ENCODE measurements at regions not wholly inside any gene's neighbourhood (a gene's known extent, or its start where the extent isn't known, plus 50 kb on each side); places are given as distances from the start of the nearest gene placed in this dataset.

- no peak for TF ChIP-seq ZNF19 (tag by site-specific recombination; IDR thresholded peaks at IDR 0.05; ENCODE audit: low read depth)
- no peak for TF ChIP-seq ZFP41 (tag by site-specific recombination; IDR thresholded peaks at IDR 0.05; ENCODE audit: borderline replicate concordance)
- no peak for TF ChIP-seq REPIN1 (tag by site-specific recombination; IDR thresholded peaks at IDR 0.05; ENCODE audit: low read depth)
- TF ChIP-seq ZNF645 (tag by site-specific recombination; IDR thresholded peaks at IDR 0.05): no peak
- no peak for TF ChIP-seq ZNF202 (tag by site-specific recombination; IDR thresholded peaks at IDR 0.05; ENCODE audit: borderline replicate concordance)
- no peak for TF ChIP-seq ZNF585B (tag by site-specific recombination; IDR thresholded peaks at IDR 0.05)
Observed at GRCh38 chr18:35851286-35851970, 121.1 kb upstream of the RMP24 start (continued).

GRCh38 chr18:35852786-35853185, 119.7 kb upstream of the RMP24 start:
- no peak overlapping the region for H3K4me3 ChIP-seq (ENCODE audit: low read depth, low read length)
- no peak overlapping the region for H3K27ac ChIP-seq (ENCODE audit: extremely low read depth, low read depth, low read length)
- no peaks in the 10 kb centered on the region for H3K9me3 ChIP-seq (ENCODE audit: control insufficient read depth, insufficient read depth, low read depth, low read length)
- H3K4me1 ChIP-seq (ENCODE audit: control insufficient read depth, insufficient read depth, low read length): no peaks in the 10 kb centered on the region
- POLR2A ChIA-PET: no interaction called here
- no peak for TF ChIP-seq KLF16 (tag by site-specific recombination; IDR thresholded peaks at IDR 0.05)
- TF ChIP-seq ZEB2 (tag by site-specific recombination; IDR thresholded peaks at IDR 0.05): no peak
- no peak for TF ChIP-seq ZNF138 (tag by site-specific recombination; IDR thresholded peaks at IDR 0.05; ENCODE audit: borderline replicate concordance)
- no peak for TF ChIP-seq ZNF324 (tag by site-specific recombination; IDR thresholded peaks at IDR 0.05)
- TF ChIP-seq IKZF3 (tag by site-specific recombination; IDR thresholded peaks at IDR 0.05): no peak
- TF ChIP-seq ZNF560 (tag by site-specific recombination; IDR thresholded peaks at IDR 0.05; ENCODE audit: borderline replicate concordance): no peak
- no peak for TF ChIP-seq ELK4 (IDR thresholded peaks at IDR 0.05; ENCODE audit: borderline replicate concordance, low read depth, low read length)
- TF ChIP-seq ZNF148 (tag by site-specific recombination; IDR thresholded peaks at IDR 0.05; ENCODE audit: borderline replicate concordance): no peak
- no peak for TF ChIP-seq ZNF112 (tag by site-specific recombination; IDR thresholded peaks at IDR 0.05)
- no peak for TF ChIP-seq ZNF76 (tag by site-specific recombination; IDR thresholded peaks at IDR 0.05; ENCODE audit: borderline replicate concordance, low read depth)
- no peak for TF ChIP-seq ZNF10 (tag by site-specific recombination; IDR thresholded peaks at IDR 0.05)
- no peak for TF ChIP-seq ZNF354C (tag by site-specific recombination; IDR thresholded peaks at IDR 0.05; ENCODE audit: borderline replicate concordance, low read depth)
- TF ChIP-seq PRDM4 (tag by site-specific recombination; IDR thresholded peaks at IDR 0.05): no peak
- no peak for TF ChIP-seq ZNF404 (tag by site-specific recombination; IDR thresholded peaks at IDR 0.05)
- TF ChIP-seq ZNF335 (tag by site-specific recombination; conservative IDR thresholded peaks at IDR 0.05): no peak
- no peak for TF ChIP-seq ZNF311 (tag by site-specific recombination; IDR thresholded peaks at IDR 0.05; ENCODE audit: borderline replicate concordance)
- CTCF ChIA-PET: interaction anchor here (1.0 kb wide), 1 partner anchor 98 kb away, joined by 3 read pairs; no protein-coding TSS in a partner anchor
- no peaks in the 10 kb centered on the region for H3K36me3 ChIP-seq (ENCODE audit: control insufficient read depth in 2 of 2, insufficient read depth in 1 of 2, low read length in 2 of 2)
